Lower lobe of right lung (tissue), 2 donors: ENCODE measurements at regions not wholly inside any gene's neighbourhood (a gene's known extent, or its start where the extent isn't known, plus 50 kb on each side); places are given as distances from the start of the nearest gene placed in this dataset.

Source experiments
- ATAC-seq, 2 donors: fragments of 200-7000 bp; cut with Tn5 transposase; one replicate each; pipeline ENCODE4 v1.9.1; 2020 to 2022; ENCODE audit warnings: mild to moderate bottlenecking in 2 of 2, moderate library complexity in 2 of 2
- DNase-seq: peaks from one replicate; pipeline ENCODE4 v3.0.0-alpha.2; 2020
- H3K27ac ChIP-seq: fragments of 200-600 bp; one replicate; pipeline ENCODE4 v1.8.0; 2022
- H3K27me3 ChIP-seq: fragments of 200-600 bp; one replicate; pipeline ENCODE4 v1.8.0; 2022; ENCODE audit warnings: low read depth
- H3K36me3 ChIP-seq: fragments of 200-600 bp; one replicate; pipeline ENCODE4 v1.8.0; 2022; ENCODE audit warnings: mild to moderate bottlenecking
- H3K4me1 ChIP-seq: fragments of 200-600 bp; one replicate; pipeline ENCODE4 v1.8.0; 2022
- H3K4me3 ChIP-seq: fragments of 200-600 bp; one replicate; pipeline ENCODE4 v1.8.0; 2022; ENCODE audit warnings: mild to moderate bottlenecking
- H3K9me3 ChIP-seq: fragments of 200-600 bp; one replicate; pipeline ENCODE4 v1.8.0; 2022
- CTCF ChIP-seq: fragments of 200-600 bp; IDR thresholded peaks from one replicate; pipeline ENCODE4 v1.8.0; 2022; ENCODE audit warnings: antibody characterized with exemption, mild to moderate bottlenecking
- intact Hi-C: fragments of 100-400 bp; cut with DNase I; formaldehyde crosslinking; loops from one replicate; pipeline ENCODE4 v1.11.0; 2022
- donor health status: DM: no; HTN: yes; CAD: no; lungs with severe emphysema.

DNA sequence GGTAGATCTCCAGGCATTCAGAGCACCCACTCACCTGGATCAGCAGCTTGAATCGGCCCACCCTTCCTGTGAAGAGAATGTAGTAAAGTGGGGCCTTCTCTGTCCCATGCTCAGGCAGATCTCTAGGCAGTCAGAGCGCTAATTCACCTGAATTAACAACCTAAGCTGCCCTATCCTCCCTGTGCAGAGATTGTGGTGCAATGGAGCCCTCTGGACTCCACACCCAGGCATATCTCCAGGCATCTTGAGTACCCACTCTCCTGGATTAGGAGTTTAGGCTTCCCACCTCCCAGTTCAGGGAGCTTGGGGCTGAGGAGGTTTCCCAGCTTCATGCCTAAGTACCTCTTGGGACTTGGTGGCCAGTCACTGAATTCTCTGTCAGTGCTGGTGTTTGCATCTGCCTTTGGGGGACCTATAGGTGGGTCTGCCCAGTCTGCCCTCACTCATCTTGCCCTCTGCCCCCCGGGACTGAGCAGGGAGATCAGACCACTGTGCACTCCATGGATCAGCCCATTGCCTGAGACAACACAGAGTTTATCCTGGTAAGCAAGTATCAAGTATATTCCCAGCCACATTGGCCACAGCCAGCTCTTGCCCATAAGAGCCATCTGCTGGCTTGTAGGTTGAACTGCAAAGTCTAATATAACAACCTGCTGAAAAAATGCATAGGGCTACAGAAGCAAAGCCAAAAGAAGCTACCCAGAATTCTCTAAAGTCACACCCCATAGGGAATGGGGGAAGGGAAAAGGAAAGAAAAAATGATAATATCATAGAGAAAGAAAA, 372.9 kb downstream of the KLHL13 start:
- no peaks in the 10 kb centered on the region for H3K4me1 ChIP-seq
- no peak overlapping the region for H3K4me3 ChIP-seq
- no peaks in the 10 kb centered on the region for H3K27me3 ChIP-seq
- H3K9me3 ChIP-seq = no peaks in the 10 kb centered on the region
- H3K36me3 ChIP-seq = no peaks in the 10 kb centered on the region
- no peak for ATAC-seq
- TF ChIP-seq CTCF = no peak
- no peak for DNase-seq
- intact Hi-C loops = no loop called here
- H3K27ac ChIP-seq = no peak overlapping the region

DNA sequence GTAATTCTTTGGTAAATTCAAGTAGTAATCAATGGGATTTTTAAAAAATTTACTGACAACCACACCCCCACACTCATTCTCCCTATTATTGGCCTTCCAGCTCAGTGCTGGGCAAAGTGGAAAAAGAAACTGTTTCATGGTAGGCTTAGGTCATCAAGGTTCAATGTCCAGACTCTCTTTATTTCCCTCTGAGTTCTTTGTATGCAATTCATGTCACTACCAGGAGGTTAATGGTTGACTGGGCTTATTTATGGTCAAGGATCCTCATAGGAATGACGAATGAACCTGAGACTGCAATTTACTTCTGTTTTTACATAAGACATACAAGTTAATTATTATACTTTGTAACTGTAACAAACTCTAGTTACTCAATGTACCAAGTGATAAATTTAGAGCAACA, 403.2 kb downstream of the KLHL13 start:
- Histone ChIP-seq H3K9me3 (no peaks in the 10 kb centered on the region), H3K4me1 (no peaks in the 10 kb centered on the region), H3K36me3 (no peaks in the 10 kb centered on the region), H3K4me3 (no peak overlapping the region), H3K27ac (no peak overlapping the region), H3K27me3 (no peaks in the 10 kb centered on the region)
- intact Hi-C loops = no loop called here
- no peak for DNase-seq
- no peak for ATAC-seq
- no peak for TF ChIP-seq CTCF

GRCh38 chrX:117711782-117712181, 404.8 kb downstream of the KLHL13 start:
- no peak for TF ChIP-seq CTCF
- DNase-seq (no peak), ATAC-seq (no peak)
- H3K4me3 ChIP-seq = no peak overlapping the region
- no peaks in the 10 kb centered on the region for H3K27me3 ChIP-seq
- H3K27ac ChIP-seq = no peak overlapping the region
- intact Hi-C loops = no loop called here
- no peaks in the 10 kb centered on the region for H3K36me3 ChIP-seq
- H3K4me1 ChIP-seq = no peaks in the 10 kb centered on the region
- no peaks in the 10 kb centered on the region for H3K9me3 ChIP-seq

DNA sequence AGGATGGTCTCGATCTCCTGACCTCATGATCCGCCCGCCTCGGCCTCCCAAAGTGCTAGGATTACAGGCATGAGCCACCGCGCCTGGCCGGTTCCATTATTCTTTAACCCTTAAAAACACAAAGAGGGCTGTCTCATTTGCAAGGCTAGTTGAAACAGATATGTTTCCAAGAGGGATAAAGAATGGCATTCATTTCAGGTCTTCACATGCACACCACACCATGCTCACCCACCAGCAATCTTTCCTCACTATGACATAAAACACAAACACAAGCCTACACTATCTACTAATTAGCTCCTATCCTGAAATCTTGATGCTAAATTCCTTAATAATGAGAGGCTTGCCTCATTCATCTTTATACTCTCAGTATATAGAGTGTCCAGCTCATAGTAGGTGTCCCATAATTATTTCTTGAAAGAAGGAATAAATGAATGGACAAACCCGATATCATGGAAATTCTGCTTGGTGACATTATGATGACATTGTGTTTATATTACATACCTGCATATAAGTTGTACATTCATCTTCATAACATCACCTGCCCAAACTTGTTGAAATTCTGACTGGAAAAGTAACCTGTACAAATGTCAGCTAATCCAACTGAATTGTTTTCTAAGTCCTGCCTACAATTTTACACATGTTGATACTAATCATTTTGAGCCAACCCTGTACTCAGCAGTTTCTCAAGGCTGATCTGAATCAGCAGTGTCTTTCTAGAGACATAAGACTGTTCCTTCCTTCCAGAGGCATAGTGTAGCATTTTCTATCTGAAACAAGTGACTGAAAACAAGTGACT, 408.5 kb downstream of the KLHL13 start:
- DNase-seq = no peak
- no peak overlapping the region for H3K27ac ChIP-seq
- H3K4me3 ChIP-seq = no peak overlapping the region
- intact Hi-C loops = no loop called here
- no peaks in the 10 kb centered on the region for H3K27me3 ChIP-seq
- no peak for ATAC-seq
- no peaks in the 10 kb centered on the region for H3K9me3 ChIP-seq
- TF ChIP-seq CTCF = no peak
- H3K4me1 ChIP-seq = no peaks in the 10 kb centered on the region
- H3K36me3 ChIP-seq = no peaks in the 10 kb centered on the region

DNA sequence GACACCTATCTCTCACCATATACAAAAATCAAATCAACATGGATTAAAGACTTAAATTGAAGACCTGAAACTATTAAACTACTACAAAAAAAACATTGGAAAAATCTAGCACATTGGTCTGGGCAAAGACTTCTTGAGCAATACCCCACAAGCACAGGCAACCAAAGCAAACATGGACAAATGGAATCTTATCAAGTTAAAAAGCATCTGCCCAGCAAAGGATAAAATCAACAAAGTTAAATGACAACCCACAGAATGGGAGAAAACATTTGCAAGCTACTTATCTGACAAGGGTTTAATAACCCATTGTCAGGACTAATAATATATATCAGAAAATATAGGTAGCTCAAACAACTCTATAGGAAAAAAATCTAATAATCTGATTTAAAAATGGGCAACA, 415.6 kb downstream of the KLHL13 start:
- no peaks in the 10 kb centered on the region for H3K9me3 ChIP-seq
- intact Hi-C loops = no loop called here

More for the DNA sequence above, 415.6 kb downstream of the KLHL13 start:
- no peak for DNase-seq
- ATAC-seq = no peak
- Histone ChIP-seq H3K36me3 (no peaks in the 10 kb centered on the region), H3K27ac (no peak overlapping the region), H3K4me3 (no peak overlapping the region), H3K27me3 (no peaks in the 10 kb centered on the region), H3K4me1 (no peaks in the 10 kb centered on the region)
- no peak for TF ChIP-seq CTCF
